Heart left ventricle (tissue), 13 donors: ENCODE measurements at regions not wholly inside any gene's neighbourhood (a gene's known extent, or its start where the extent isn't known, plus 50 kb on each side); places are given as distances from the start of the nearest gene placed in this dataset.

Source experiments
- POLR2A ChIP-seq, 2 donors: fragments of 450-650 bp; IDR thresholded peaks; one replicate each; pipeline ENCODE4 v1.6.1; 2017; ENCODE audit warnings: antibody characterized with exemption in 2 of 2, mild to moderate bottlenecking in 2 of 2, moderate library complexity in 2 of 2
- TF ChIP-seq, protein P1 (sequence below), 12 donors: fragments of 200-600 bp; sonication (generic) in 4 of 12; IDR thresholded peaks; one replicate each; pipeline versions ENCODE4 v1.5.0 to v1.8.0; 2018 to 2022; ENCODE audit warnings: antibody characterized with exemption in 12 of 12, mild to moderate bottlenecking in 5 of 12
- donor health status: ischemic (EF 13 %, LVEDD 7.1; RV severe dilation, severe dysfunction).
- donor health status: DM: no; HTN: yes; CAD: no.
- donor health status: DM: no; HTN: no; CAD: no.
- donor health status: ischemic (EF 25% LVEDD 6.9; RV normal size, moderate dysfunction).
- donor health status: ischemic (EF 25% LVEDD 5.7; RV mildly dilated, moderate dysfunction).
- donor health status: ischemic (EF 35%, LVEDD 5.7; RV mildly dilated, moderate dysfunction).
- donor health status: nonischemic (EF 11% LVEDD 7.7; RV severe dilation, severe dysfunction).
- donor health status: DM: yes; HTN: yes; CAD: no.
- donor health status: PGD.
- donor health status: ischemic (EF 29% LVEDD 5.4; RV normal size, mild dysfunction).
- donor health status: nonischemic (EF 23%, LVEDD 6.1; RV moderate dilation, normal function).

GRCh38 chr18:1657876-1658275 lies 753.2 kb downstream of the ADCYAP1 start:
- no peak for TF ChIP-seq POLR2A (IDR thresholded peaks at IDR 0.05)
- TF ChIP-seq, protein P1, sequence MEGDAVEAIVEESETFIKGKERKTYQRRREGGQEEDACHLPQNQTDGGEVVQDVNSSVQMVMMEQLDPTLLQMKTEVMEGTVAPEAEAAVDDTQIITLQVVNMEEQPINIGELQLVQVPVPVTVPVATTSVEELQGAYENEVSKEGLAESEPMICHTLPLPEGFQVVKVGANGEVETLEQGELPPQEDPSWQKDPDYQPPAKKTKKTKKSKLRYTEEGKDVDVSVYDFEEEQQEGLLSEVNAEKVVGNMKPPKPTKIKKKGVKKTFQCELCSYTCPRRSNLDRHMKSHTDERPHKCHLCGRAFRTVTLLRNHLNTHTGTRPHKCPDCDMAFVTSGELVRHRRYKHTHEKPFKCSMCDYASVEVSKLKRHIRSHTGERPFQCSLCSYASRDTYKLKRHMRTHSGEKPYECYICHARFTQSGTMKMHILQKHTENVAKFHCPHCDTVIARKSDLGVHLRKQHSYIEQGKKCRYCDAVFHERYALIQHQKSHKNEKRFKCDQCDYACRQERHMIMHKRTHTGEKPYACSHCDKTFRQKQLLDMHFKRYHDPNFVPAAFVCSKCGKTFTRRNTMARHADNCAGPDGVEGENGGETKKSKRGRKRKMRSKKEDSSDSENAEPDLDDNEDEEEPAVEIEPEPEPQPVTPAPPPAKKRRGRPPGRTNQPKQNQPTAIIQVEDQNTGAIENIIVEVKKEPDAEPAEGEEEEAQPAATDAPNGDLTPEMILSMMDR (IDR thresholded peaks at IDR 0.05) = no peak
